Vagina (tissue), 2 donors: ENCODE measurements at regions not wholly inside any gene's neighbourhood (a gene's known extent, or its start where the extent isn't known, plus 50 kb on each side); places are given as distances from the start of the nearest gene placed in this dataset.

Source experiments
- DNase-seq, 2 donors: peaks; one replicate each; pipeline ENCODE4 v3.0.0-alpha.2; 2017; ENCODE audit errors: extremely low spot score in 2 of 2
- H3K27ac ChIP-seq: fragments of 200-600 bp; sonication (generic); one replicate; pipeline ENCODE4 v1.5.1; 2019
- H3K27me3 ChIP-seq: fragments of 200-600 bp; sonication (generic); one replicate; pipeline ENCODE4 v1.5.1; 2019
- H3K36me3 ChIP-seq, 2 donors: fragments of 200-600 bp; sonication (generic); one replicate each; pipeline ENCODE4 v1.5.1; 2017 to 2019
- H3K4me1 ChIP-seq: fragments of 200-600 bp; sonication (generic); one replicate; pipeline ENCODE4 v1.5.1; 2019
- H3K4me3 ChIP-seq, 2 donors: fragments of 200-600 bp; sonication (generic); 1 replicate in 1 of 2; 2 replicates in 1 of 2; pipeline ENCODE4 v1.5.1; 2016 to 2019
- H3K9me3 ChIP-seq: fragments of 200-600 bp; sonication (generic); one replicate; pipeline ENCODE4 v1.5.1; 2019
- CTCF ChIP-seq, 3 experiments: fragments of 450-650 bp in 2 of 3; fragments of 200-600 bp in 1 of 3; sonication (generic) in 1 of 3; IDR thresholded peaks; one replicate each; pipeline ENCODE4 v1.5.1; 2017 to 2019; ENCODE audit warnings: antibody characterized with exemption in 3 of 3, mild to moderate bottlenecking in 2 of 3, moderate library complexity in 2 of 3
- POLR2A ChIP-seq, 2 donors: fragments of 450-650 bp; IDR thresholded peaks; one replicate each; pipeline ENCODE4 v1.6.1; 2017; ENCODE audit warnings: antibody characterized with exemption in 2 of 2, mild to moderate bottlenecking in 2 of 2, moderate library complexity in 2 of 2
- POLR2AphosphoS5 ChIP-seq, 2 donors: sonication (generic); formaldehyde crosslinking; IDR thresholded peaks; one replicate each; pipeline ENCODE4 v1.9.0; 2017; ENCODE audit warnings: antibody characterized with exemption in 2 of 2, mild to moderate bottlenecking in 2 of 2, low read depth in 1 of 2; ENCODE audit not compliant: insufficient read depth in 1 of 2
- intact Hi-C: fragments of 100-400 bp; cut with DNase I; formaldehyde crosslinking; loops from one replicate; pipeline ENCODE4 v1.15.1; 2023

GRCh38 chr12:9378430-9378835 lies 170.2 kb upstream of the PZP start:
- no peaks in the 10 kb centered on the region for H3K27me3 ChIP-seq
- DNase-seq: no peak
- no peak for TF ChIP-seq POLR2AphosphoS5 (IDR thresholded peaks at IDR 0.05; ENCODE audit: insufficient read depth in 1 of 2, low read depth in 1 of 2)
- TF ChIP-seq POLR2A (IDR thresholded peaks at IDR 0.05): no peak
- TF ChIP-seq CTCF (IDR thresholded peaks at IDR 0.05): no peak
- intact Hi-C loops: no loop called here
- no peak overlapping the region for H3K27ac ChIP-seq
- H3K4me1 ChIP-seq: no peaks in the 10 kb centered on the region
- no peaks in the 10 kb centered on the region for H3K9me3 ChIP-seq
- no peaks in the 10 kb centered on the region for H3K36me3 ChIP-seq
- no peak overlapping the region for H3K4me3 ChIP-seq

GRCh38 chr12:9372202-9372601 lies 164.0 kb upstream of the PZP start:
- no peak for DNase-seq

GRCh38 chr12:9367828-9368227 lies 159.6 kb upstream of the PZP start:
- TF ChIP-seq CTCF (IDR thresholded peaks at IDR 0.05) (no peak), POLR2A (IDR thresholded peaks at IDR 0.05) (no peak), POLR2AphosphoS5 (IDR thresholded peaks at IDR 0.05; ENCODE audit: insufficient read depth in 1 of 2, low read depth in 1 of 2) (no peak)
- Histone ChIP-seq H3K27ac (no peak overlapping the region), H3K4me1 (no peaks in the 10 kb centered on the region), H3K4me3 (no peak overlapping the region), H3K9me3 (no peaks in the 10 kb centered on the region), H3K36me3 (no peaks in the 10 kb centered on the region), H3K27me3 (no peaks in the 10 kb centered on the region)
- intact Hi-C loops: no loop called here
- DNase-seq: no peak

More at GRCh38 chr12:9372202-9372601, 164.0 kb upstream of the PZP start:
- H3K4me1 ChIP-seq: no peaks in the 10 kb centered on the region
- TF ChIP-seq CTCF (IDR thresholded peaks at IDR 0.05): no peak
- TF ChIP-seq POLR2AphosphoS5 (IDR thresholded peaks at IDR 0.05; ENCODE audit: insufficient read depth in 1 of 2, low read depth in 1 of 2): no peak
- no peak for TF ChIP-seq POLR2A (IDR thresholded peaks at IDR 0.05)
- intact Hi-C loops: no loop called here
- no peak overlapping the region for H3K27ac ChIP-seq
- H3K27me3 ChIP-seq: no peaks in the 10 kb centered on the region
- H3K4me3 ChIP-seq: no peak overlapping the region
- no peaks in the 10 kb centered on the region for H3K36me3 ChIP-seq
- no peaks in the 10 kb centered on the region for H3K9me3 ChIP-seq

GRCh38 chr12:9367201-9367600 lies 159.0 kb upstream of the PZP start:
- TF ChIP-seq POLR2A (IDR thresholded peaks at IDR 0.05) (no peak), CTCF (IDR thresholded peaks at IDR 0.05) (no peak), POLR2AphosphoS5 (IDR thresholded peaks at IDR 0.05; ENCODE audit: insufficient read depth in 1 of 2, low read depth in 1 of 2) (no peak)
- Histone ChIP-seq H3K36me3 (no peaks in the 10 kb centered on the region), H3K27ac (no peak overlapping the region), H3K9me3 (no peaks in the 10 kb centered on the region), H3K4me1 (no peaks in the 10 kb centered on the region), H3K27me3 (no peaks in the 10 kb centered on the region), H3K4me3 (no peak overlapping the region)
- intact Hi-C loops: no loop called here
- no peak for DNase-seq

- H3K27ac ChIP-seq: no peak overlapping the region
- H3K27me3 ChIP-seq: no peaks in the 10 kb centered on the region
- intact Hi-C loops: no loop called here
- DNase-seq: no peak
- no peaks in the 10 kb centered on the region for H3K9me3 ChIP-seq
- H3K4me1 ChIP-seq: no peaks in the 10 kb centered on the region
- no peak overlapping the region for H3K4me3 ChIP-seq
- TF ChIP-seq CTCF (IDR thresholded peaks at IDR 0.05) (no peak), POLR2AphosphoS5 (IDR thresholded peaks at IDR 0.05; ENCODE audit: insufficient read depth in 1 of 2, low read depth in 1 of 2) (no peak), POLR2A (IDR thresholded peaks at IDR 0.05) (no peak)
- no peaks in the 10 kb centered on the region for H3K36me3 ChIP-seq
Observed at GRCh38 chr12:9365296-9365695, 157.1 kb upstream of the PZP start.
